HCT116 (cell line): ENCODE measurements at regions not wholly inside any gene's neighbourhood (a gene's known extent, or its start where the extent isn't known, plus 50 kb on each side); places are given as distances from the start of the nearest gene placed in this dataset.
"Not testable (repeated sequence)": the region's sequence is repeated elsewhere in the genome, so short reads cannot be mapped to it uniquely, and the experiment has no call there.

Experiments
- CTCF ChIP-seq, 3 experiments: fragments of 200-600 bp in 1 of 3; sonication (generic) in 1 of 3; IDR thresholded peaks in 2 of 3; conservative IDR thresholded peaks in 1 of 3; 2 replicates each; pipeline ENCODE4 v1.5.1; 2012 to 2017; ENCODE audit warnings: low read depth in 2 of 3, low read length in 2 of 3, antibody characterized with exemption in 1 of 3, borderline replicate concordance in 1 of 3, control low read depth in 1 of 3, mild to moderate bottlenecking in 1 of 3, mixed read lengths in 1 of 3, mixed run types in 1 of 3, moderate library complexity in 1 of 3; ENCODE audit not compliant: insufficient read depth in 1 of 3
- EGR1 ChIP-seq: IDR thresholded peaks from 2 replicates; pipeline ENCODE4 v1.6.1; 2012; ENCODE audit warnings: low read depth
- EZH2 ChIP-seq: fragments of 200-600 bp; sonication (generic); IDR thresholded peaks from 2 replicates; pipeline ENCODE4 v1.6.1; 2017; ENCODE audit warnings: antibody characterized with exemption, mixed run types
- EZH2phosphoT487 ChIP-seq: fragments of 200-600 bp; IDR thresholded peaks from 2 replicates; pipeline ENCODE4 v1.6.1; 2018; ENCODE audit warnings: antibody characterized with exemption, borderline replicate concordance
- FOSL1 ChIP-seq: IDR thresholded peaks from 2 replicates; pipeline ENCODE4 v1.6.1; 2012; ENCODE audit warnings: low read depth
- JUND ChIP-seq: IDR thresholded peaks from 2 replicates; pipeline ENCODE4 v1.6.1; 2012
- POLR2A ChIP-seq: IDR thresholded peaks from 2 replicates; pipeline ENCODE4 v1.7.0; 2011; ENCODE audit warnings: borderline replicate concordance; ENCODE audit not compliant: insufficient read depth, insufficient read length; ENCODE audit errors: extremely low read depth
- POLR2AphosphoS5 ChIP-seq: IDR thresholded peaks from 2 replicates; pipeline ENCODE4 v1.6.1; 2011; ENCODE audit warnings: mild to moderate bottlenecking, low read depth, low read length, moderate library complexity
- TF ChIP-seq, protein P1 (sequence below): IDR thresholded peaks from 2 replicates; pipeline ENCODE4 v1.6.1; 2012

DNA sequence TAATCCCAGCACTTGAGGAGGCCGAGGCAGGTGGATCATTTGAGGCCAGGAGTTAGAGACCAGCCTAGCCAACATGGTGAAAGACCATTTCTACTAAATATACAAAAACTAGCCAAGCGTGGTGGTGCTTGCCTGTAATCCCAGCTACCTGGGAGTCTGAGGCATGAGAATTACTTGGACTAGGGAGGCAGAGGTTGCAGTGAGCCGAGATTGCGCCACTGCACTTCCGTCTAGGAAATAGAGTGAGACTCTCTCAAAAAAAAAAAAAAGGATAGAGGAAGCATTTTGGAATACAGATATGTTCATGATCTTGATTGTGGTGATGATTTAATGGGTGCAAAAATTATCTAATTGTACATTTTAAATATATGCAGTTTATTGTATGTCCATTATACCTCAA, 67.8 kb upstream of the GBE1 start:
- not testable (repeated sequence) for TF ChIP-seq CTCF (IDR thresholded peaks at IDR 0.05 in 2 of 3, conservative IDR thresholded peaks at IDR 0.05 in 1 of 3; ENCODE audit: borderline replicate concordance in 1 of 3, insufficient read depth in 1 of 3, low read depth in 2 of 3, low read length in 2 of 3); EGR1; POLR2A; JUND; EZH2; POLR2AphosphoS5; EZH2phosphoT487; FOSL1
- TF ChIP-seq, protein P1, sequence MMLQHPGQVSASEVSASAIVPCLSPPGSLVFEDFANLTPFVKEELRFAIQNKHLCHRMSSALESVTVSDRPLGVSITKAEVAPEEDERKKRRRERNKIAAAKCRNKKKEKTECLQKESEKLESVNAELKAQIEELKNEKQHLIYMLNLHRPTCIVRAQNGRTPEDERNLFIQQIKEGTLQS = not testable (repeated sequence)
